ENCODE measurements at regions not wholly inside any gene's neighbourhood (a gene's known extent, or its start where the extent isn't known, plus 50 kb on each side); places are given as distances from the start of the nearest gene placed in this dataset.

GRCh38 chr10:43929122-43929521 is 280.4 kb upstream of the ZNF32 start:
- H2BK5ac ChIP-seq (ENCODE audit: low read depth, low read length): no peak overlapping the region
- H3K23ac ChIP-seq (ENCODE audit: insufficient read length): no peak overlapping the region
- WGBS, 2 experiments (ENCODE audit: extremely low coverage in 1 of 2, insufficient coverage in 1 of 2, insufficient read length in 1 of 2, insufficient replicate concordance in 2 of 2, low coverage in 1 of 2, low lambda C conversion rate in 2 of 2, missing lambda C conversion rate in 1 of 2): 96% methylated on average over 6 of the region's 6 CpGs; no CpG with 5 or more reads in 1 of the 2 experiments
- H3K4me1 ChIP-seq (replicated peaks in 1 of 4; ENCODE audit: control insufficient read depth in 3 of 4, insufficient read depth in 4 of 4, low read length in 3 of 4): no peaks in the 10 kb centered on the region
- no peak overlapping the region for H3K9ac ChIP-seq (replicated peaks in 1 of 4; ENCODE audit: extremely low read depth in 1 of 4, low read depth in 3 of 4, low read length in 3 of 4)
- H2BK12ac ChIP-seq (ENCODE audit: low read depth, low read length): no peak overlapping the region
- FAIRE-seq (no peak), DNase-seq (ENCODE audit: low read depth in 1 of 2, low spot score in 2 of 2) (no peak)
- H3K9me3 ChIP-seq (ENCODE audit: insufficient read depth in 2 of 2, low read depth in 1 of 2, low read length in 1 of 2): peaks cover 0 to 3% of the 10 kb centered on the region in 2 experiments; a peak in 1 of 4 replicates
- H3K18ac ChIP-seq (ENCODE audit: extremely low read depth, low read length): no peak overlapping the region
- H3K79me2 ChIP-seq (ENCODE audit: control insufficient read depth in 1 of 2, insufficient read depth in 2 of 2, low read length in 2 of 2): no peaks in the 10 kb centered on the region
- no peaks in the 10 kb centered on the region for H3K79me1 ChIP-seq (ENCODE audit: low read depth, low read length)
- no peaks in the 10 kb centered on the region for H3K36me3 ChIP-seq (ENCODE audit: control insufficient read depth in 2 of 4, insufficient read depth in 4 of 4, low read length in 3 of 4)
- no peak overlapping the region for H3K27ac ChIP-seq (ENCODE audit: low read depth, low read length)
- H3K4me2 ChIP-seq (ENCODE audit: insufficient read depth in 1 of 2, low read depth in 2 of 2, low read length in 2 of 2): no peak overlapping the region
- ChIA-PET POLR2A (ENCODE audit: partially characterized antibody) (no interaction called here), CTCF (ENCODE audit: partially characterized antibody) (interaction anchor here (1.4 kb wide), 1 partner anchor 170 kb away, joined by 3 read pairs; no protein-coding TSS in a partner anchor)
- no peaks in the 10 kb centered on the region for H4K20me1 ChIP-seq (replicated peaks in 1 of 2; ENCODE audit: control insufficient read depth in 1 of 2, insufficient read depth in 2 of 2, low read length in 2 of 2)
- no peak overlapping the region for H2AFZ ChIP-seq (ENCODE audit: low read length)
- H2BK15ac ChIP-seq (ENCODE audit: low read length): no peak overlapping the region
- H3K4ac ChIP-seq (replicated peaks; ENCODE audit: insufficient read length, low read depth, low read length): no peak overlapping the region
- no peak overlapping the region for H3K14ac ChIP-seq (ENCODE audit: insufficient read length)
- H3K23me2 ChIP-seq (ENCODE audit: low read depth, low read length): no peaks in the 10 kb centered on the region
- H2AK5ac ChIP-seq (ENCODE audit: low read depth, low read length): no peak overlapping the region
- no peak overlapping the region for H3K56ac ChIP-seq (replicated peaks; ENCODE audit: insufficient read length, low read depth, low read length)
- no peak overlapping the region for H4K91ac ChIP-seq (replicated peaks; ENCODE audit: insufficient read length, low read length)
- H4K5ac ChIP-seq (ENCODE audit: insufficient read length, low read depth, low read length): no peak overlapping the region
- H3K27me3 ChIP-seq (replicated peaks in 1 of 4; ENCODE audit: control insufficient read depth in 3 of 4, extremely low read depth in 1 of 4, insufficient read depth in 3 of 4, low read length in 3 of 4): no peaks in the 10 kb centered on the region
- no peak overlapping the region for H3K4me3 ChIP-seq (ENCODE audit: extremely low read depth in 1 of 4, insufficient read depth in 2 of 4, low read depth in 3 of 4, low read length in 4 of 4)
- H2BK120ac ChIP-seq (replicated peaks; ENCODE audit: low read depth, low read length): no peak overlapping the region
- H2BK20ac ChIP-seq (ENCODE audit: low read length): no peak overlapping the region
- H4K8ac ChIP-seq (ENCODE audit: extremely low read depth, insufficient read depth, low read length): no peak overlapping the region
- TF ChIP-seq USF2 (IDR thresholded peaks at IDR 0.05; ENCODE audit: low read length) (no peak), KDM4A (IDR thresholded peaks at IDR 0.05; ENCODE audit: low read depth, low read length, severe bottlenecking) (no peak), RNF2 (IDR thresholded peaks at IDR 0.05; ENCODE audit: borderline replicate concordance, low read depth, low read length, missing control alignments, poor library complexity, severe bottlenecking) (no peak), NANOG (IDR thresholded peaks at IDR 0.05; ENCODE audit: insufficient read depth, low read depth, low read length, poor library complexity, severe bottlenecking) (no peak), BCL11A (IDR thresholded peaks at IDR 0.05; ENCODE audit: low read depth in 2 of 2, low read length in 2 of 2) (no peak), BRCA1 (IDR thresholded peaks at IDR 0.05; ENCODE audit: low read depth, low read length) (no peak), EZH2 (IDR thresholded peaks at IDR 0.05; ENCODE audit: low read depth, low read length, severe bottlenecking) (no peak), RBBP5 (IDR thresholded peaks at IDR 0.05; ENCODE audit: borderline replicate concordance, low read depth, low read length) (no peak), SAP30 (IDR thresholded peaks at IDR 0.05; ENCODE audit: insufficient read depth, insufficient replicate concordance, low read length) (no peak), ATF3 (IDR thresholded peaks at IDR 0.05; ENCODE audit: insufficient read depth, low read depth, low read length) (no peak), E2F6 (IDR thresholded peaks at IDR 0.05) (no peak)

Measured in H1 (cell line).